ENCODE measurements at regions not wholly inside any gene's neighbourhood (a gene's known extent, or its start where the extent isn't known, plus 50 kb on each side); places are given as distances from the start of the nearest gene placed in this dataset.

GRCh38 chr20:12682613-12683012 is 326.2 kb upstream of the SPTLC3 start:
- TF ChIP-seq MAX (IDR thresholded peaks at IDR 0.05) = no peak
- no peak for TF ChIP-seq EZH2 (IDR thresholded peaks at IDR 0.05; ENCODE audit: low read depth, low read length, severe bottlenecking)
- no peak for TF ChIP-seq CTCF (IDR thresholded peaks at IDR 0.05; ENCODE audit: control extremely low read depth in 1 of 3, insufficient read depth in 1 of 3, low read depth in 1 of 3, low read length in 3 of 3)
- no peak for TF ChIP-seq RFX5 (IDR thresholded peaks at IDR 0.05; ENCODE audit: borderline replicate concordance, low read depth, low read length)
- no peak for TF ChIP-seq CHD2 (IDR thresholded peaks at IDR 0.05; ENCODE audit: low read length)
- TF ChIP-seq ATF3 (IDR thresholded peaks at IDR 0.05; ENCODE audit: insufficient read depth, low read depth, low read length) = no peak
- no peak for TF ChIP-seq YY1 (IDR thresholded peaks at IDR 0.05; ENCODE audit: low read depth, low read length)
- TF ChIP-seq POLR2A (IDR thresholded peaks at IDR 0.05; ENCODE audit: control extremely low read depth in 1 of 2, low read depth in 2 of 2, low read length in 2 of 2) = no peak
- no peak for TF ChIP-seq POLR2AphosphoS5 (IDR thresholded peaks at IDR 0.05; ENCODE audit: low read depth, low read length)
- no peak for TF ChIP-seq JUN (IDR thresholded peaks at IDR 0.05; ENCODE audit: low read depth, low read length)
- TF ChIP-seq BCL11A (IDR thresholded peaks at IDR 0.05; ENCODE audit: low read depth in 2 of 2, low read length in 2 of 2) = no peak
- TF ChIP-seq SP2 (IDR thresholded peaks at IDR 0.05; ENCODE audit: low read length) = no peak
- TF ChIP-seq GTF2F1 (IDR thresholded peaks at IDR 0.05; ENCODE audit: borderline replicate concordance, low read depth, low read length) = no peak

Data from H1 (cell line).